Mammary epithelial cell (primary cell): ENCODE measurements at regions not wholly inside any gene's neighbourhood (a gene's known extent, or its start where the extent isn't known, plus 50 kb on each side); places are given as distances from the start of the nearest gene placed in this dataset.

Source experiments
- EZH2 ChIP-seq: IDR thresholded peaks from 2 replicates; pipeline ENCODE4 v1.6.1; 2012; ENCODE audit warnings: low read length, inconsistent platforms, borderline replicate concordance
- TF ChIP-seq, protein P1 (sequence below), 2 donors: IDR thresholded peaks in 1 of 2; conservative IDR thresholded peaks in 1 of 2; 2 replicates each; pipeline ENCODE4 v1.5.1; 2011 to 2012; ENCODE audit warnings: inconsistent platforms in 2 of 2, low read length in 2 of 2, mild to moderate bottlenecking in 2 of 2, control low read depth in 1 of 2, low read depth in 1 of 2; ENCODE audit not compliant: insufficient read depth in 1 of 2; ENCODE audit errors: extremely low read depth in 1 of 2

DNA sequence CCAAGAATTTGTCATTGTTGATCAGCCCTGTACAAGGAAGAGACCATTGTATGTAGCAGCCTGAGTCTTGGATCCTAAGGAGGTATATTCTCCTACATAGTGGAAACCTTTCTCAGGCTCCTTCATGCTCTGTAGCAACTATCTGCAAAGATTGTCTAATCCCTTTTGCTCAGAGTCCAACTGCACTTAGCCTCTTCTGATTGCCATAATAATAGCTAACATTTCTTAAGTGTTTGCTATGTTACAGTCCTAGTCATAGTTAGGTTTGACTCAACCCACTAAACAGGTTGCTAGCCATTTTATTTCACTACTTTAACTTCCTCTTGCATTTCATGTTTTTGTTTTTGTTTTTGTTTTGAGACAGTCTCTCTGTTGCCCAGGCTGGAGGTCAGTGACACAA, 50.8 kb upstream of the SLC16A2 start:
- TF ChIP-seq, protein P1, sequence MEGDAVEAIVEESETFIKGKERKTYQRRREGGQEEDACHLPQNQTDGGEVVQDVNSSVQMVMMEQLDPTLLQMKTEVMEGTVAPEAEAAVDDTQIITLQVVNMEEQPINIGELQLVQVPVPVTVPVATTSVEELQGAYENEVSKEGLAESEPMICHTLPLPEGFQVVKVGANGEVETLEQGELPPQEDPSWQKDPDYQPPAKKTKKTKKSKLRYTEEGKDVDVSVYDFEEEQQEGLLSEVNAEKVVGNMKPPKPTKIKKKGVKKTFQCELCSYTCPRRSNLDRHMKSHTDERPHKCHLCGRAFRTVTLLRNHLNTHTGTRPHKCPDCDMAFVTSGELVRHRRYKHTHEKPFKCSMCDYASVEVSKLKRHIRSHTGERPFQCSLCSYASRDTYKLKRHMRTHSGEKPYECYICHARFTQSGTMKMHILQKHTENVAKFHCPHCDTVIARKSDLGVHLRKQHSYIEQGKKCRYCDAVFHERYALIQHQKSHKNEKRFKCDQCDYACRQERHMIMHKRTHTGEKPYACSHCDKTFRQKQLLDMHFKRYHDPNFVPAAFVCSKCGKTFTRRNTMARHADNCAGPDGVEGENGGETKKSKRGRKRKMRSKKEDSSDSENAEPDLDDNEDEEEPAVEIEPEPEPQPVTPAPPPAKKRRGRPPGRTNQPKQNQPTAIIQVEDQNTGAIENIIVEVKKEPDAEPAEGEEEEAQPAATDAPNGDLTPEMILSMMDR (conservative IDR thresholded peaks at IDR 0.05 in 1 of 2, IDR thresholded peaks at IDR 0.05 in 1 of 2; ENCODE audit: extremely low read depth in 1 of 2, insufficient read depth in 1 of 2, low read depth in 1 of 2, low read length in 2 of 2): no peak
- no peak for TF ChIP-seq EZH2
